ENCODE measurements at regions not wholly inside any gene's neighbourhood (a gene's known extent, or its start where the extent isn't known, plus 50 kb on each side); places are given as distances from the start of the nearest gene placed in this dataset.

- DNase-seq (ENCODE audit: low spot score) = no peak
- Mint-ChIP-seq H3K4me3 (no peak overlapping the region), H3K4me1 (0 out of 2 replicates have a peak, but pooled peaks cover 3% of the 10 kb centered on the region), H3K27ac (no peak overlapping the region), H3K9me3 (peaks cover 20% of the 10 kb centered on the region), H3K27me3 (ENCODE audit: low read depth) (no peaks in the 10 kb centered on the region; the same call in none of the 2 replicates), H3K36me3 (no peaks in the 10 kb centered on the region)
- no peak for ATAC-seq
- CTCF ChIA-PET = interaction anchor here (0.6 kb wide), 1 partner anchor 21 kb away, joined by 4 read pairs; no protein-coding TSS in a partner anchor
- POLR2A ChIA-PET = no interaction called here
- TF ChIP-seq ZNF138 (CRISPR knock-in tag; conservative IDR thresholded peaks at IDR 0.05) (no peak), NFYB (CRISPR knock-in tag; conservative IDR thresholded peaks at IDR 0.05; ENCODE audit: low read depth) (no peak), PREB (CRISPR knock-in tag; IDR thresholded peaks at IDR 0.05; ENCODE audit: borderline replicate concordance) (no peak), GABPB1 (CRISPR knock-in tag; IDR thresholded peaks at IDR 0.05) (no peak), USF2 (CRISPR knock-in tag; IDR thresholded peaks at IDR 0.05) (no peak), PRRX2 (CRISPR knock-in tag; IDR thresholded peaks at IDR 0.05) (no peak), TCF7 (CRISPR knock-in tag; IDR thresholded peaks at IDR 0.05; ENCODE audit: low read depth) (no peak)
Observed at GRCh38 chr2:129901754-129902415, 77.6 kb upstream of the RAB6C start.

DNA sequence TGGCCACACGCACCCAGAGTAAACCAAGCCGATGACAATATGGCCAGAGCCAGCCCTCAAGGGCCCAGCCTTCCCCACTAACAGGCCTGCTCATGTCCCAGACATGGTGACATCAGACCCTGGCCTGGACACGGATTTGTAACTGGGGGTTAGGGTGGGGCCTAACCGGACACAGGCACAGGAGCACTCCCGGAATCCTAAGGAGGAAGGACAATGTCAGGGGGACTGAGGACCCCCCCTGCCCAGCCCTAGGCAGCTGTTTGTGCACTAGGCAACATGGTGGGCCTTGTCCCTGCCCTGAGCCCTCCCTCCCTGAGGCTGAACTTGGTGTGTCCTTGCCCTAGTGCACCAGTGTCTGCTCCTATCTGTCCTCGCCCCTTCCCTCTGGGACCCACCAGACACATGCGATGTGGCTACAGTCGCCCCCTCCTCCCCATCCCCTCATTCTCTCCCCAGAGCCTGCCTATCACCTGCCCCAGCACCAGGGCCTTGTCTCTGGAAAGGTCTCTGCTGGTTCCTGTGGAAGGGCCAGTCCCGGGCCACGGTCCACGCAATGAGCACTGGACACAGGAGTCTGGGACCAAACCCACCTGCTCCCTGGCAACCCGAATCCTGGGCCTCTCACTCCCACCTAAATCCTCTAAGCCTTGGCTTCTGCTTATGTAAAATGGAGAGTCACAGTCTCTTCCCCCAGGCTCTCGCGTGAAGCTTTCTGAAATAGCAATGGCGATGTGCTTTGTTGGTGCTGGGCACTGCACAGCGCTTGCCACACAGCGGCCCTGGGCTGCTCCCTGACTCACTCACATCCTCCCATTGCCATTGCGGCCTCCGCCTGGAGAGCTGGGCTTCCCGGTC is 76.5 kb upstream of the RAB6C start:
- Mint-ChIP-seq H3K27me3 (ENCODE audit: low read depth) (no peaks in the 10 kb centered on the region; the same call in none of the 2 replicates), H3K9me3 (peaks cover 20% of the 10 kb centered on the region), H3K4me1 (peaks cover 3% of the 10 kb centered on the region; the same call in 1 of the 2 replicates), H3K27ac (no peak overlapping the region), H3K4me3 (no peak overlapping the region), H3K36me3 (no peaks in the 10 kb centered on the region)
- ChIA-PET POLR2A (interaction anchor here (0.5 kb wide), 1 partner anchor 1189 kb away, joined by 3 read pairs; no protein-coding TSS in a partner anchor), CTCF (interaction anchor here (0.6 to 3.0 kb wide), 5 partner anchors 12 to 41 kb away, joined by 4 to 16 read pairs (median 4); no protein-coding TSS in a partner anchor)
- ATAC-seq (no peak), DNase-seq (ENCODE audit: low spot score) (no peak)
- TF ChIP-seq JUN (CRISPR knock-in tag; IDR thresholded peaks at IDR 0.05) (no peak), USF2 (CRISPR knock-in tag; IDR thresholded peaks at IDR 0.05) (no peak), GRHL2 (CRISPR knock-in tag; IDR thresholded peaks at IDR 0.05; ENCODE audit: insufficient replicate concordance, severe bottlenecking) (no peak), AR (CRISPR knock-in tag; IDR thresholded peaks at IDR 0.05) (no peak), SOX15 (CRISPR knock-in tag; IDR thresholded peaks at IDR 0.05) (no peak), ZNF121 (CRISPR knock-in tag; IDR thresholded peaks at IDR 0.05) (no peak), ESRRA (CRISPR knock-in tag; IDR thresholded peaks at IDR 0.05; ENCODE audit: borderline replicate concordance) (no peak), GABPB1 (CRISPR knock-in tag; IDR thresholded peaks at IDR 0.05) (no peak)
- TF ChIP-seq, protein P1, sequence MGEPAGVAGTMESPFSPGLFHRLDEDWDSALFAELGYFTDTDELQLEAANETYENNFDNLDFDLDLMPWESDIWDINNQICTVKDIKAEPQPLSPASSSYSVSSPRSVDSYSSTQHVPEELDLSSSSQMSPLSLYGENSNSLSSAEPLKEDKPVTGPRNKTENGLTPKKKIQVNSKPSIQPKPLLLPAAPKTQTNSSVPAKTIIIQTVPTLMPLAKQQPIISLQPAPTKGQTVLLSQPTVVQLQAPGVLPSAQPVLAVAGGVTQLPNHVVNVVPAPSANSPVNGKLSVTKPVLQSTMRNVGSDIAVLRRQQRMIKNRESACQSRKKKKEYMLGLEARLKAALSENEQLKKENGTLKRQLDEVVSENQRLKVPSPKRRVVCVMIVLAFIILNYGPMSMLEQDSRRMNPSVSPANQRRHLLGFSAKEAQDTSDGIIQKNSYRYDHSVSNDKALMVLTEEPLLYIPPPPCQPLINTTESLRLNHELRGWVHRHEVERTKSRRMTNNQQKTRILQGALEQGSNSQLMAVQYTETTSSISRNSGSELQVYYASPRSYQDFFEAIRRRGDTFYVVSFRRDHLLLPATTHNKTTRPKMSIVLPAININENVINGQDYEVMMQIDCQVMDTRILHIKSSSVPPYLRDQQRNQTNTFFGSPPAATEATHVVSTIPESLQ (CRISPR knock-in tag; IDR thresholded peaks at IDR 0.05) = no peak
